Pulmonary artery endothelial cell (primary cell): ENCODE measurements at regions not wholly inside any gene's neighbourhood (a gene's known extent, or its start where the extent isn't known, plus 50 kb on each side); places are given as distances from the start of the nearest gene placed in this dataset.

ENCODE experiments used
- DNase-seq: peaks from one replicate; pipeline ENCODE4 v3.0.0-alpha.2; 2011; ENCODE audit warnings: low read depth, low spot score

- no peak for DNase-seq
These were observed 397.7 kb downstream of the DIPK2A start for GRCh38 chr3:144369129-144369879.

DNA sequence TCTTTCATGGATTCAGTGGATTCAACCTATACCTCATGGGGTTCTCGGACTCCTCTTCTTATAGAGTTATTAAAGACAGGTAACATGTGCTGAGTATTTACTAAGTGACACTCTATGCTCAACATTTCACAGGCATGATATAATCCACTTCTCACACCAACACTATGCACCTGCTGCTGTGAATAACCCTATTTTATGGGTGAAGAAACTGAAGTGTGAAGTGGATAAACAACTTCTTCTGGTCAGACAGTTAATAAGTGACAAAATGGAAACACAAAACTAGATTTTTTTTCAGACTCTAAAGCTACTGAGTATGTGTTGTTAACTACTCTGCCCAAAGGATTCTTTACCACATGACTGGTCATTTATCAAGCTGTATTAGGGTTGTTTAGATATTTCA lies 403.5 kb downstream of the DIPK2A start:
- no peak for DNase-seq

DNA sequence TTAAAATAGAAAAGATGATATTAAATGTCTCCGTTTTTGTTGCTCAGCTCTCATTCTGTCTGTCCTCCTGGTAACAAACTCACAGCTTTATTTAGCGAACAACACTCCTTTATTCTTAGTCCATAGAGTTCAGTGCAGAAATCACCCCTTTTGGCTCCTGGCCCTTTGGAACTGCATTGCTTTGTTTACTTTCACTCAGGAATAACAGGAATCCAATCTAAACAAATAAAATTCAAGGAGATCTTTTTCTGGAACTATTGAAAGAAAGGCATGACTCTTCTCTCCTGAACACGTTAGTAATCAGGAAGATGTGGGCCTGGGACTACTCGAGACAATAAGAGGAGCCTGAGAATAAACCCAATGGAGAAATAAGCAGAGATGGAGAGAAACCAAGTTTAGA lies 409.2 kb downstream of the DIPK2A start:
- no peak for DNase-seq

- DNase-seq: no peak
These were observed 410.0 kb downstream of the DIPK2A start for GRCh38 chr3:144381607-144382006.

GRCh38 chr3:144384241-144384979 lies 412.8 kb downstream of the DIPK2A start:
- no peak for DNase-seq

DNA sequence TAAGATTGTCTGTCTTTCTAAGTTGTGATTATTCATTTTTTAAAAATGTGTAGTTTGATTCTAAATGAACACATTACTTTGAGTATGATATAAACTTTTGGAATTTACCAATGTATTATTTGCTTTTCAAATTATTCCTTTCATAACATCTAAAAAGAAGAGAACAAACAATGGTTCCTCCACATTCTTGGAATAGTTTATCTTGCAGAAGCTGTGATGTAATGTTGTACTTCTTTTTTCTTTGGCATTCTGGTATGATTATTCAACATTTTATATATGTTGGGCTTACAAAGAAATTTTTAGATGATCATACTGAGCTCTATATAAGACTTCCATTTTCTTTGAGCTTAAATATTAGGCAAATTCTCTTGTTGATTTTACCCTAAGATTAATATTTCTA lies 419.2 kb downstream of the DIPK2A start:
- DNase-seq: no peak

- DNase-seq: no peak
These were observed 419.6 kb downstream of the DIPK2A start for GRCh38 chr3:144391236-144391635.

DNA sequence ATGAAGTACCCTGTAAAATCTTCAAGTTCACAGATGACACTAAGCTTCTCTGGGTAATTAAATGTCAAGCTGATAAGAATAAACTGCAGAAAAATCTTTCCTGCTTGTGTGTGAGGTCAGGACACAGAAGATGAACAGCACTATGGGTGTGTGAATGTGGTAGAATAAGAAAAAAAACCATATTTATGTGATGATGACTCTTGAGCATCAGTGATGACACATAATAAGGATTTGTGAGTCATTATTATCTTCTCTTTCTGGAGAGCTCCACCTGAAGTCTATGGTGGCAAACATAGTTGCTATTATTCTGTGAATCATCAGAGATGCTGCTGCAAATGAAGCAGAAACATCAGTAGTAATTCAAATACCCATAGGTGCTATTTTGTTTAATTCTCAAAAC lies 422.4 kb downstream of the DIPK2A start:
- DNase-seq: no peak

DNA sequence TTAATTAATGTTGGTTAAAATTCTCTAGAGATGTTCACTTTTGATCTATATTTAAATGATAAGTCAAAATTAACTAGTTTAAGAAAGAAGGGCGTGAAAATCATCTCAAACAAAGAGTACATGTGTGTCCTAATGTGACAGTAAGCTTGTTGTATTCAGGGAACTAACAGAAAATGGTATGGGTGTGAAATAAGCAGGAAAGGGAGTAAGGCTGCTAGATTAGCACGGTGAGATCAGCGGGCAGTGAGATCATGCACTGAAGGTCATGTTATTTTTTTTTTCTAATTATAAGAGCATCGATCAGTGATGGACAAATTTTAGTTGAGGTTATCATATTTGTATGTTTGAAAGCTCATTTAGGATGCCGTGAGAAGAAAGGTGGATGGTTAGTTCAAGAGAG lies 430.8 kb downstream of the DIPK2A start:
- DNase-seq: no peak

GRCh38 chr3:144403040-144403457 lies 431.4 kb downstream of the DIPK2A start:
- no peak for DNase-seq

GRCh38 chr3:144407335-144407734 lies 435.7 kb downstream of the DIPK2A start:
- no peak for DNase-seq

- no peak for DNase-seq
These were observed 437.7 kb downstream of the DIPK2A start for GRCh38 chr3:144409319-144409718.

DNA sequence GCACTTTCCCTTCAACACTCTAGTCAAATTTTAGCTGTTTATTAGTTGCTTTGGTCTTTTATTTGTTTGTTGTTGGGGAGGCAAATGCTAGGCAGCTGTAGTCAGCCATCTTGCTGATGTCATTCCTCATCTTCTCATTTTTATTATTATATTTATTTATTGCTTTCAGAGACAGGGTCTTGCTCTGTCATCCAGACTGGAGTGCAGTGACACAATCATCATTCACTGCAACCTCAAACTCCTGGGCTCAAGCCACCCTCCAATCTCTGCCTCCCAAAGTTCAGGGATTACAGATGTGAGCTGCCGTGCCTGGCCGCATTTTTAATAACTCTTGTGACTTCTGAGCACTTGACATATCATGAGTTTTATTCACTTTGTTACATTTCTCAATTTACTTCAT lies 441.4 kb downstream of the DIPK2A start:
- DNase-seq: no peak

DNA sequence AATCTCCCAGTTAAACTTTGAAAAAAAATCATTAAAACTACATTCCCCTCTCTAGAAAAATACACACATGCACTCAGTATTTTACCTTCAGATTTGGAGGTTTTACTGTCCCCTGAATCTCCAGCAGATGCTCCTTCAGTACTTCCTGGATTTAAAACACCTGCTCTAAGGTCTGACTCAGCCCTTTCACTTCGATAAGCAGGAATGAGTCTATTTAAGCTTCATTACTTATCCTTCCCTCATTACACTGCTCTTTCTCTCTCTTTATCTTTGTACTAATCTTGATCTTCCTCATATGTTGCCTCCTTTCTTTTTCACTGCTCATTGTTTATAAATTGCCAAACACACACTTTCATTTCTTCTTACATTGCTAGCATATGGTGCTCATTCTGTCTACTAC lies 443.9 kb downstream of the DIPK2A start:
- no peak for DNase-seq

- DNase-seq: no peak
These were observed 453.0 kb downstream of the DIPK2A start for GRCh38 chr3:144424606-144425005.

DNA sequence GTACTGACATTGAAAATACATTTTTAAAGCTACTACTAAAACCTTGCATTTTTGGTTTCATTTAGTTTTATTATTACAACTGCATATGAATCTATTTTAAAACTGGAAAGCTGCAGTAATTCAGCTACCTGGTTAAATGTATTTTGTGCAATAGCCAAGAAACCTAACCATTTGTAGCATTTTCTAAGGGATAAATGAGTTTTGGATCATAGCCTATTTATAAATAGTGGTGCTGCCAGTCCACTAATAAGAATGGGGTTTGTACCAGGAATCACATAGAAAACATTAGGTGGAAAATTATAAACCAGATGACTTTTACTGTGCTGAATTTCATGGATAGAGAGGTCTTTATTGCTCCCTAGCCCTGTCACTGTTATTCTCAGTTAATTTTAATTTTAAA lies 454.7 kb downstream of the DIPK2A start:
- no peak for DNase-seq

DNA sequence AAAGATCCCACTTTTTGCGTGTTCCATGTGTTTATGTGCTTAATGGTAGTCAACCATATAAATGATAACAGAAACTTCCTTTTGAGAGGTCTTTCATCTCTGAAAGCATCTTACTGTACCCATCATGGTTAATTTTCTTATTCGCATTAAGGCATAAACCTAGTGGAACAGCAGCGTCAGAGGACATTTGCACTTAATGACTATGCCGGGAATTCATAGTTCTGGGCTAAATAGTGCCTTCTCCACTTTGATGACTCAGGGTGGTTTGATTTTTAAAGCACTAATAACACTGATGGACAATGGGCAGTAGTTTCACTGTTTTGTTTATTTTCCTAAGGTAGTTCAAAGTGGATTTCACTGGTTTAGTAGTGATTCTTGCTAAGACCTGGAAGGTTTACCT lies 455.3 kb downstream of the DIPK2A start:
- no peak for DNase-seq

DNA sequence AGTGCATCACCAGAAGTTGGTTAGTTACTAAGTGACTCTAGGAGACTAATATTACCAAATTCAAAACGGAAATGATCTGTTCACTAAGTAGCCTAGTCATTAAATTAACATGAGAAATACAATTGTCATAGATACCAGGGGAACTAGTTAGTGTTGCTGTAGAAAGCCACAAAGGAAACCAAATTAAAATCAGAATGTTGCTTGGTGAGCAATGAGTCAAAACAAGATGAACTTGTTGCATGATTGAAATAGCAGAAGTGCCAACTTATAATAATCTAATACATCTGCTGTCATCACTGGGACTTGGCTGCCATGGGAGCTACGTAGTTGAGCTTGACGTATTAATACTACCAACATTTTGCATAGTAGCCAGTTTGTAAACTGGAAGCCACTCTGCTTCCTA lies 458.1 kb downstream of the DIPK2A start:
- DNase-seq: no peak

- no peak for DNase-seq
These were observed 459.5 kb downstream of the DIPK2A start for GRCh38 chr3:144431134-144431533.

DNA sequence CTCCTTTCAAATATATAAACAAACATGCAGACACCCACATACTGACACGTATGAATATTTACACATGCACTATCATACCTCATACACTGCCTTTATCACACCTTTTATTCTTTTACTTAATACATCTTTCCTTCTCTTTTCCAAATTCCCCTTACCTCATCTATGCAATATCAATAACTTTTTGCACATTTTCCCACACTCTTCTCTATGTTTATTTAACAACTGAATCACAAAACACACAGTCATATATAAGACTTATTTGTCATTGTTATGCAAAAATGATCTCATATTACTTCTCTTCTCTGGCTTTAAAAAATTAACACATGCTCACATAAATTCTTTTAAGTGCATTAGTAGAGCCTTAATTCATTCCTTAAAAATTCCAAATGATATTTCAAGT lies 461.4 kb downstream of the DIPK2A start:
- no peak for DNase-seq

- DNase-seq: no peak
These were observed 466.4 kb downstream of the DIPK2A start for GRCh38 chr3:144437989-144438388.

DNA sequence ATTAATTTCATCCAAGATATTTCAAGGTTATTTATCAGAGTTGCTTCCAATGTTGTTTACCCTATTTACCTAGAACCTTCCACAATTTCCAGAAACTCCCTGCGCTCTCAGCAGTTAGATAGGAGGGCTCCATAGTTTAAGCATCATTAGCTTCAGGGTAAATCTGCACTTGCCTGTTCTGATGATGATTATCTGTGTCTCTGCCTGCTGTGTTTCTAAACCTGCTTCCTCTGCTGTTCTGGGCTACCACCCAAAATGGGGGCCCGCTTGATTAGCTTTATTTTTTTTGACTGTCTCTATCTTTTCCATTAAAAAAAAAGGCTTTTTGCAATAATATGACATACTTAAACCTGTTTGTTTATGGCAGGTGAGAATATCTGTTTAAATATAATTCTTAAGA lies 472.4 kb downstream of the DIPK2A start:
- no peak for DNase-seq

DNA sequence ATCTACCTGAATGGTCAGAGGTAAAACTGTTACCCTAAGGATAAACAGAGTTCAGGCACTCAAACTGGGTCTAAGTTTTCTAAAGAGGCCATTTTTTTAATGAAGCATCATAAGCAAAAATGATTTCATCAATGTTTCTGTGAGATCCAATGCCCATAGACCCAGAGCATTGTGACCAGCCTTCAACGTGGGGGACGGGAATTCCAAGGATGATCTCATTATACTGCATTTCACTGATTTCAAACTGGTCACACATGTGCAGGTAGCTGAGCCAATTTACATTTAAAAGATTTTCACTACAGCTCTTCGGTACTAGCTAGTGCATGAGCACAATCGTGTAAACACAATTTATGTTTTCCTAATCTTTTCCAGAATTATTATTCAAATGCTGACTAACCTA lies 472.9 kb downstream of the DIPK2A start:
- no peak for DNase-seq
